SK-N-MC (cell line): ENCODE measurements at regions not wholly inside any gene's neighbourhood (a gene's known extent, or its start where the extent isn't known, plus 50 kb on each side); places are given as distances from the start of the nearest gene placed in this dataset.
"Not testable (repeated sequence)": the region's sequence is repeated elsewhere in the genome, so short reads cannot be mapped to it uniquely, and the experiment has no call there.

Experiments used
- EZH2 ChIP-seq: fragments of 200-600 bp; sonication (generic); IDR thresholded peaks from one replicate; pipeline ENCODE4 v1.6.1; 2017; ENCODE audit warnings: antibody characterized with exemption
- FOXP2 ChIP-seq: optimal IDR thresholded peaks from 2 replicates; pipeline ENCODE3; 2011; ENCODE audit warnings: mild to moderate bottlenecking, moderate library complexity; ENCODE audit not compliant: insufficient read depth; ENCODE audit errors: extremely low read length, control extremely low read depth
- POLR2AphosphoS5 ChIP-seq: IDR thresholded peaks from 2 replicates; pipeline ENCODE4 v1.6.1; 2012; ENCODE audit warnings: mild to moderate bottlenecking, low read depth, low read length, borderline replicate concordance

DNA sequence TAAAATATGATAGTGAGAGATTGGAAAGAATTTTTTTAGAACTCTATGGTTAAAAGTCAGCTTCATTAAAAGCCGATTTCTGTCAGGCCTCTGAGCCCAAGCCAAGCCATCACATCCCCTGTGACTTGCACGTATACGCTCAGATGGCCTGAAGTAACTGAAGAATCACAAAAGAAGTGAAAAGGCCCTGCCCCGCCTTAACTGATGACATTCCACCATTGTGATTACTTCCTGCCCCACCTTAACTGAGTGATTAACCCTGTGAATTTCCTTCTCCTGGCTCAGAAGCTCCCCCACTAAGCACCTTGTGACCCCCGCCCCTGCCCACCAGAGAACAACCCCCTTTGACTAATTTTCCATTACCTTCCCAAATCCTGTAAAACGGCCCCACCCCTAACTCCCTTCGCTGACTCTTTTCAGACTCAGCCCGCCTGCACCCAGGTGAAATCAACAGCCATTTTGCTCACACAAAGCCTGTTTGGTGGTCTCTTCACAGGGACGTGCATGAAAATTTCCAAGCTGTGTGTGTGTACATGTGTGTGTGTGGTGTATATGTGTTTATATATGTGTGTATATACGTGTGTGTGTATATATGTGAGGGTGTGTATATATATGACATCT lies 595.5 kb upstream of the HTR2C start:
- TF ChIP-seq POLR2AphosphoS5, EZH2, FOXP2: not testable (repeated sequence)
